ENCODE measurements at regions not wholly inside any gene's neighbourhood (a gene's known extent, or its start where the extent isn't known, plus 50 kb on each side); places are given as distances from the start of the nearest gene placed in this dataset.
"Not testable (repeated sequence)": the region's sequence is repeated elsewhere in the genome, so short reads cannot be mapped to it uniquely, and the experiment has no call there.

- DNase-seq, result no peak
Measured at GRCh38 chr1:172717722-172718465, 59.0 kb downstream of the FASLG start.

GRCh38 chr1:172719066-172719627, 60.2 kb downstream of the FASLG start:
- DNase-seq, result no peak

GRCh38 chr1:172719694-172720138, 60.8 kb downstream of the FASLG start:
- no peak for DNase-seq

GRCh38 chr1:172720339-172720738, 61.4 kb downstream of the FASLG start:
- no peak for DNase-seq

GRCh38 chr1:172723251-172723650, 64.3 kb downstream of the FASLG start:
- no peak for DNase-seq

- DNase-seq, result no peak
Measured at GRCh38 chr1:172724232-172724631, 65.3 kb downstream of the FASLG start.

- no peak for DNase-seq
Measured at GRCh38 chr1:172724765-172725613, 66.1 kb downstream of the FASLG start.

- DNase-seq, result no peak
Measured at GRCh38 chr1:172726740-172727139, 67.8 kb downstream of the FASLG start.

GRCh38 chr1:172727275-172727857, 68.5 kb downstream of the FASLG start:
- no peak for DNase-seq

- no peak for DNase-seq
Measured at GRCh38 chr1:172727956-172728603, 69.2 kb downstream of the FASLG start.

GRCh38 chr1:172728705-172729104, 69.8 kb downstream of the FASLG start:
- DNase-seq, result not testable (repeated sequence)

- no peak for DNase-seq
Measured at GRCh38 chr1:172732427-172732826, 73.5 kb downstream of the FASLG start.

GRCh38 chr1:172733815-172734214, 74.9 kb downstream of the FASLG start:
- no peak for DNase-seq

GRCh38 chr1:172738389-172738788, 79.5 kb downstream of the FASLG start:
- no peak for DNase-seq

- no peak for DNase-seq
Measured at GRCh38 chr1:172742599-172743500, 83.9 kb downstream of the FASLG start.

GRCh38 chr1:172745014-172745413, 86.1 kb downstream of the FASLG start:
- no peak for DNase-seq

GRCh38 chr1:172746091-172746949, 87.4 kb downstream of the FASLG start:
- no peak for DNase-seq

GRCh38 chr1:172748201-172748600, 89.3 kb downstream of the FASLG start:
- no peak for DNase-seq

- no peak for DNase-seq
Measured at GRCh38 chr1:172751683-172752082, 92.8 kb downstream of the FASLG start.

GRCh38 chr1:172753964-172754363, 95.1 kb downstream of the FASLG start:
- DNase-seq, result no peak

GRCh38 chr1:172754609-172755008, 95.7 kb downstream of the FASLG start:
- no peak for DNase-seq
